Transverse colon (tissue), 3 donors: ENCODE measurements at regions not wholly inside any gene's neighbourhood (a gene's known extent, or its start where the extent isn't known, plus 50 kb on each side); places are given as distances from the start of the nearest gene placed in this dataset.
"Not testable (repeated sequence)": the region's sequence is repeated elsewhere in the genome, so short reads cannot be mapped to it uniquely, and the experiment has no call there.

Experiments used
- CTCF ChIP-seq, 5 experiments: fragments of 200-600 bp in 3 of 5; fragments of 450-650 bp in 2 of 5; sonication (generic) in 3 of 5; IDR thresholded peaks; 1 replicate in 2 of 5; 2 replicates in 3 of 5; pipeline ENCODE4 v1.5.1; 2016 to 2017; ENCODE audit warnings: antibody characterized with exemption in 5 of 5, inconsistent platforms in 3 of 5, mild to moderate bottlenecking in 2 of 5, moderate library complexity in 1 of 5
- POLR2A ChIP-seq: fragments of 450-650 bp; IDR thresholded peaks from one replicate; pipeline ENCODE4 v1.6.1; 2016; ENCODE audit warnings: antibody characterized with exemption, mild to moderate bottlenecking, moderate library complexity

GRCh38 chr2:90291168-90291883, 1599.9 kb downstream of the RPIA start:
- not testable (repeated sequence) for TF ChIP-seq CTCF (IDR thresholded peaks at IDR 0.05); POLR2A
